ENCODE measurements at regions not wholly inside any gene's neighbourhood (a gene's known extent, or its start where the extent isn't known, plus 50 kb on each side); places are given as distances from the start of the nearest gene placed in this dataset.

DNA sequence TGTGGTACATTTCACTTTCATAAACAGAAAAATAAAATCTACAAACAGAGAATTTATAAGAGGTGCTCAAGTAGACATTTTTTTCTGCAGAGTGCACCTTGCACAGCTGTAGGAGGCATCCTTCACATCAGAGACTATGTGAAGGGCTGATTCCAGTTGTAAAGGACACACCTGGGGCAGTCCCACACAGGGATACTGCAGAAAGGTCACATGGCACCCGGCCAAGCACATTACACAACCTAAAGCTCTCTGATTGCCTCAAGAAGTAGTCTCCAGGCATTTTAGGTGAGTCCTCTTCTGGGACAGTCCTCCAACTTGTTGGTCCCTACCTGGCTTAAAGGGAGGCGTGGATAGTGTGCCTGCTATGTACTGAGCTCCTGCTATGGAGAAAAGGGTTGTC, 502.9 kb upstream of the NOX3 start:
- Histone ChIP-seq H3K9me3 (replicated peaks in 1 of 3) (no peaks in the 10 kb centered on the region), H3K4me3 (no peak overlapping the region), H3K36me3 (replicated peaks in 1 of 2) (no peaks in the 10 kb centered on the region), H3K27ac (no peak overlapping the region), H3K27me3 (no peaks in the 10 kb centered on the region), H3K4me1 (replicated peaks in 1 of 2) (no peaks in the 10 kb centered on the region)
- 64 to 77% (median 69%) methylated on average over 2 of the region's 2 CpGs for WGBS, 4 donors
- intact Hi-C loops (cut with DNase I), result no loop called here
- no peak for DNase-seq
- TF ChIP-seq, protein P1, sequence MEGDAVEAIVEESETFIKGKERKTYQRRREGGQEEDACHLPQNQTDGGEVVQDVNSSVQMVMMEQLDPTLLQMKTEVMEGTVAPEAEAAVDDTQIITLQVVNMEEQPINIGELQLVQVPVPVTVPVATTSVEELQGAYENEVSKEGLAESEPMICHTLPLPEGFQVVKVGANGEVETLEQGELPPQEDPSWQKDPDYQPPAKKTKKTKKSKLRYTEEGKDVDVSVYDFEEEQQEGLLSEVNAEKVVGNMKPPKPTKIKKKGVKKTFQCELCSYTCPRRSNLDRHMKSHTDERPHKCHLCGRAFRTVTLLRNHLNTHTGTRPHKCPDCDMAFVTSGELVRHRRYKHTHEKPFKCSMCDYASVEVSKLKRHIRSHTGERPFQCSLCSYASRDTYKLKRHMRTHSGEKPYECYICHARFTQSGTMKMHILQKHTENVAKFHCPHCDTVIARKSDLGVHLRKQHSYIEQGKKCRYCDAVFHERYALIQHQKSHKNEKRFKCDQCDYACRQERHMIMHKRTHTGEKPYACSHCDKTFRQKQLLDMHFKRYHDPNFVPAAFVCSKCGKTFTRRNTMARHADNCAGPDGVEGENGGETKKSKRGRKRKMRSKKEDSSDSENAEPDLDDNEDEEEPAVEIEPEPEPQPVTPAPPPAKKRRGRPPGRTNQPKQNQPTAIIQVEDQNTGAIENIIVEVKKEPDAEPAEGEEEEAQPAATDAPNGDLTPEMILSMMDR (IDR thresholded peaks at IDR 0.05), result no peak
- TF ChIP-seq POLR2A (IDR thresholded peaks at IDR 0.05), result no peak

DNA sequence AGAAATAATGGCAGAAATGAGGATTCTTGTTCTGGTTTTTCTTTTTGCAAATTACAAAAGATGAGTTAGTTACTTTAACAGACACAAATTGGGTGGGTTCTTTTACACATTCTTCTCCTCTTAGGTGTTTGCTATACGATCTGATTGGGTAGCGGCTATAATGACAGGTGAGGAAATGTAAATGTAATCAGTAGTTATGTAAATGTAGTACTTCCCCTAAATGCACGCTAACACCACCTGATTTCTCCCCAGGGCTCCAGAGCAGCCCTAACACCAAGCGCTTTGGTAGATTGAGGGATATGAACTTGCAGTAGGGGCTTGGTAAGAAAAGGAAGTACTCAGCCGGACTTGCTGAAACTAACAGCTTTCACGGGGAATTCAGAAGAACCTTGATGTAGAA, 499.4 kb upstream of the NOX3 start:
- no peak for DNase-seq
- no peak overlapping the region for H3K27ac ChIP-seq
- no peaks in the 10 kb centered on the region for H3K4me1 ChIP-seq (replicated peaks in 1 of 2)
- TF ChIP-seq POLR2A (IDR thresholded peaks at IDR 0.05), result no peak
- TF ChIP-seq, protein P1 (IDR thresholded peaks at IDR 0.05), result no peak
- WGBS, 4 donors, result 71 to 74% (median 72%) methylated on average over 6 of the region's 6 CpGs
- H3K9me3 ChIP-seq (replicated peaks in 1 of 3), result no peaks in the 10 kb centered on the region
- no peaks in the 10 kb centered on the region for H3K36me3 ChIP-seq (replicated peaks in 1 of 2)
- no peaks in the 10 kb centered on the region for H3K27me3 ChIP-seq
- H3K4me3 ChIP-seq, result no peak overlapping the region
- intact Hi-C loops (cut with DNase I), result no loop called here

DNA sequence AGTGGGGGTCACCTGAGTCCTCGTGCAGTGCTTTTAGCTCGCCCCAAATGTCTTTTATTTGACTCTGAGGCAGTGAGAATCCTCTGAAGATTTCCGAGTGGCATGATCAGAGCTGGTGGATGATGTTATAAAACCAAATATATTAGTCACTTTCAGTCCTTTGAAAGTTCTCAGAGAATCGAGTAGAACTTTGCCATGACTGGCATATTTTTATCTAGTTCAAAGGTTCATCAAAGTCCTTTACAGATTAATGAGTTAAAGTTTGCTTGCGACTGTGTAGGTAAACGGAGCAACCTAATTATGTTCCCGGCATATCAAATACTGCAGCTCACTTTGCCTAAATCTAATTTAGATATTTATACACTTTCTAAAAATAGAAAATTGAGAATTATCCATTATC, 498.5 kb upstream of the NOX3 start:
- Histone ChIP-seq H3K36me3 (replicated peaks in 1 of 2) (no peaks in the 10 kb centered on the region), H3K27ac (no peak overlapping the region), H3K4me3 (no peak overlapping the region), H3K9me3 (replicated peaks in 1 of 3) (no peaks in the 10 kb centered on the region), H3K4me1 (replicated peaks in 1 of 2) (no peaks in the 10 kb centered on the region), H3K27me3 (no peaks in the 10 kb centered on the region)
- intact Hi-C loops (cut with DNase I), result no loop called here
- DNase-seq, result no peak
- WGBS, 4 donors, result 83 to 88% (median 87%) methylated on average over 7 of the region's 7 CpGs
- TF ChIP-seq POLR2A (IDR thresholded peaks at IDR 0.05), result no peak
- TF ChIP-seq, protein P1 (IDR thresholded peaks at IDR 0.05), result no peak

DNA sequence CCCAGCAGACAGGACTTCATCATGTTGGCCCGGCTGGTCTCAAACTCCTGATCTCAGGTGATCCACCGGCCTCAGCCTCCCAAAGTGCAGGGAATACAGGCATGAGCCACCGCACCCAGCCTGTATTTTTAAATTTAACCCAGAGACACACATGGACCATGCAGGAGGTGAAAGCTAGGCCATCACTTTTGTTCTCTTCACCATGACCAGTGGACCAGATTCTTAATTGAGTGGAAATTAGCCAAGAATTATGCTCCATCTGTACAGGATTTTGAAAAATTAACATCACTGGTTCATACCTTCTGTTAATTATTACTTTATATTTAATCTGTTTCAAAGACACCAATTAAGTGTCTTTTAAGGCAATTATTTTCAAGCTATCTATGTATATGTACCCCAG, 493.6 kb upstream of the NOX3 start:
- DNase-seq, result no peak
- Histone ChIP-seq H3K36me3 (replicated peaks in 1 of 2) (no peaks in the 10 kb centered on the region), H3K4me3 (no peak overlapping the region), H3K27me3 (no peaks in the 10 kb centered on the region), H3K4me1 (replicated peaks in 1 of 2) (no peaks in the 10 kb centered on the region), H3K27ac (no peak overlapping the region), H3K9me3 (replicated peaks in 1 of 3) (no peaks in the 10 kb centered on the region)
- intact Hi-C loops (cut with DNase I), result no loop called here
- no peak for TF ChIP-seq POLR2A (IDR thresholded peaks at IDR 0.05)
- TF ChIP-seq, protein P1 (IDR thresholded peaks at IDR 0.05), result no peak
- WGBS, 4 donors, result 79 to 95% (median 87%) methylated on average over 3 of the region's 3 CpGs
